HEK293 (cell line): ENCODE measurements at regions not wholly inside any gene's neighbourhood (a gene's known extent, or its start where the extent isn't known, plus 50 kb on each side); places are given as distances from the start of the nearest gene placed in this dataset.

Experiments used
- CTCF ChIP-seq: fragments of 450-650 bp; formaldehyde crosslinking; IDR thresholded peaks from 2 replicates; pipeline ENCODE4 v1.5.1; 2016; ENCODE audit warnings: missing biosample characterization, missing genetic modification characterization
- GLIS1 ChIP-seq: fragments of 450-650 bp; formaldehyde crosslinking; IDR thresholded peaks from 2 replicates; pipeline ENCODE4 v1.5.1; 2016; ENCODE audit warnings: missing biosample characterization, missing genetic modification characterization
- GLIS2 ChIP-seq: fragments of 450-650 bp; formaldehyde crosslinking; IDR thresholded peaks from 2 replicates; pipeline ENCODE4 v1.5.1; 2016; ENCODE audit warnings: missing biosample characterization, missing genetic modification characterization
- HOXA7 ChIP-seq: sonication (generic); formaldehyde crosslinking; IDR thresholded peaks from 2 replicates; pipeline ENCODE4 v1.8.1; 2022; ENCODE audit warnings: missing genetic modification reagents, borderline replicate concordance
- REST ChIP-seq: fragments of 450-650 bp; formaldehyde crosslinking; IDR thresholded peaks from 2 replicates; pipeline ENCODE4 v1.5.1; 2016; ENCODE audit warnings: missing biosample characterization, missing genetic modification characterization
- SALL2 ChIP-seq: fragments of 450-650 bp; formaldehyde crosslinking; IDR thresholded peaks from 2 replicates; pipeline ENCODE4 v1.5.0; 2017; ENCODE audit warnings: missing biosample characterization, mild to moderate bottlenecking, missing genetic modification characterization, borderline replicate concordance
- SP2 ChIP-seq: fragments of 450-650 bp; formaldehyde crosslinking; IDR thresholded peaks from 2 replicates; pipeline ENCODE4 v1.5.1; 2016; ENCODE audit warnings: missing biosample characterization, missing genetic modification characterization
- YY1 ChIP-seq: fragments of 450-650 bp; formaldehyde crosslinking; IDR thresholded peaks from 2 replicates; pipeline ENCODE4 v1.5.1; 2018; ENCODE audit warnings: missing biosample characterization, missing genetic modification characterization
- ZNF148 ChIP-seq: fragments of 450-650 bp; formaldehyde crosslinking; IDR thresholded peaks from 2 replicates; pipeline ENCODE4 v1.5.0; 2017; ENCODE audit warnings: missing biosample characterization, missing genetic modification characterization, borderline replicate concordance
- ZNF658 ChIP-seq: fragments of 450-650 bp; formaldehyde crosslinking; IDR thresholded peaks from 2 replicates; pipeline ENCODE4; 2016; ENCODE audit warnings: missing biosample characterization, missing genetic modification characterization
- ZNF692 ChIP-seq: fragments of 450-650 bp; formaldehyde crosslinking; IDR thresholded peaks from 2 replicates; pipeline ENCODE4 v1.5.1; 2016; ENCODE audit warnings: missing biosample characterization, missing genetic modification characterization
- ZNF777 ChIP-seq: fragments of 450-650 bp; formaldehyde crosslinking; IDR thresholded peaks from 2 replicates; pipeline ENCODE4 v1.5.1; 2017; ENCODE audit warnings: missing biosample characterization, missing genetic modification characterization, borderline replicate concordance

DNA sequence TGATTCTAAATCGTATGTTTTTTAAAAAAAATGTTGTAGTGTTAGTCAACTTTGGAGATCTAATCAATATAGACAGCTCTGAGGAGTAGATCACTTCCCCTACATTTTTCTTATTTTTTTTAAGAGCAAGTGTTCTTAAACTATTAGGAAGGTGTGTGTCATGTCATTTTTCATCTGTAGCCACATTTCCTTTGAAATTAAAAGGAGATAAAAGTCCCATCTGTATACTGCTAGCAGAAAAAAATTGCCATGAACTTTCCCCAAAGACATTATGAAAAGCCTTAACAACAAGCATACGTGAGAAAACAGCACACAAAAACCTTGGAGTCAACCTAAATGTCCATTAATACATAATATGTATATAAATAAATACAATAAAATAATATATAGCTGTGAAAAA, 286.6 kb downstream of the ETS1 start:
- TF ChIP-seq YY1 (no peak), ZNF777 (tag by site-specific recombination) (no peak), GLIS1 (tag by site-specific recombination) (no peak), CTCF (tag by site-specific recombination) (no peak), HOXA7 (no peak), ZNF692 (no peak), SALL2 (tag by site-specific recombination) (no peak), ZNF658 (tag by site-specific recombination) (no peak), REST (tag by site-specific recombination) (no peak), GLIS2 (tag by site-specific recombination) (no peak), ZNF148 (tag by site-specific recombination) (no peak), SP2 (tag by site-specific recombination) (no peak)
